HG03039 (cell line): ENCODE measurements at regions not wholly inside any gene's neighbourhood (a gene's known extent, or its start where the extent isn't known, plus 50 kb on each side); places are given as distances from the start of the nearest gene placed in this dataset.

Experiments used
- ATAC-seq: cut with Tn5 transposase; IDR thresholded peaks from one replicate; pipeline ENCODE4 v1.9.1; 2021; ENCODE audit warnings: mild to moderate bottlenecking, moderate library complexity; ENCODE audit not compliant: unreplicated experiment

GRCh38 chr2:30046979-30047378 lies 99.8 kb upstream of the YPEL5 start:
- no peak for ATAC-seq

- ATAC-seq, result no peak
Observed at GRCh38 chr2:30048636-30049175, 98.1 kb upstream of the YPEL5 start.

- no peak for ATAC-seq
Observed at GRCh38 chr2:30055548-30055947, 91.3 kb upstream of the YPEL5 start.

GRCh38 chr2:30060562-30060961 lies 86.2 kb upstream of the YPEL5 start:
- ATAC-seq, result no peak

- no peak for ATAC-seq
Observed at GRCh38 chr2:30068067-30068466, 78.7 kb upstream of the YPEL5 start.

GRCh38 chr2:30072250-30072842 lies 74.5 kb upstream of the YPEL5 start:
- ATAC-seq, result no peak

GRCh38 chr2:30073523-30073922 lies 73.3 kb upstream of the YPEL5 start:
- ATAC-seq, result no peak

GRCh38 chr2:30074023-30074422 lies 72.8 kb upstream of the YPEL5 start:
- no peak for ATAC-seq

GRCh38 chr2:30078521-30078920 lies 68.3 kb upstream of the YPEL5 start:
- no peak for ATAC-seq

- ATAC-seq, result no peak
Observed at GRCh38 chr2:30084915-30085314, 61.9 kb upstream of the YPEL5 start.

GRCh38 chr2:30089171-30089570 lies 57.6 kb upstream of the YPEL5 start:
- ATAC-seq, result no peak

- ATAC-seq, result no peak
Observed at GRCh38 chr2:30095402-30095801, 51.4 kb upstream of the YPEL5 start.

GRCh38 chr2:30096451-30096850 lies 50.4 kb upstream of the YPEL5 start:
- ATAC-seq, result no peak
